ENCODE measurements at regions not wholly inside any gene's neighbourhood (a gene's known extent, or its start where the extent isn't known, plus 50 kb on each side); places are given as distances from the start of the nearest gene placed in this dataset.

DNA sequence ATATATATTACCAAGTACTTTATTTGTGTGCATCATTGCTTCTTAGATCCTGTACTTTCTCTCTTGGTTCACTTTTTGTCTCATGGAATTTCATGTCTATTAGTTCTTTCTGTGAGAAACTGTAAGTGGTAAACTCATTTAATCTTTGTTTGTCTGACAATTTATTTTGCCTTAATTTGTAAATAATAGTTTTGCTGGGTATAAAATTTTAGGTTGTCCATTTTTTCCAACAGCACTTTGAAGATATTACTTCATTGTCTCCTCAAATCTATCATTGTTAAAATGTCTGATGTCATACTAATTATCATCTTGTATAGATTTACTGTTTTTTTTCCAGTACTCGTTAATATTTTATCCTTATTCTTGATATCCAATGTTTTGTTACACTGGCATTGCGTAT is 205.2 kb upstream of the CDYL start:
- ChIA-PET POLR2A (no interaction called here), CTCF (no interaction called here)
- no peaks in the 10 kb centered on the region for H3K36me3 ChIP-seq (ENCODE audit: control insufficient read depth, insufficient read depth, low read length)
- TF ChIP-seq SIN3A (IDR thresholded peaks at IDR 0.05; ENCODE audit: borderline replicate concordance, insufficient read depth, low read depth, low read length), result no peak
- TF ChIP-seq, protein P1, sequence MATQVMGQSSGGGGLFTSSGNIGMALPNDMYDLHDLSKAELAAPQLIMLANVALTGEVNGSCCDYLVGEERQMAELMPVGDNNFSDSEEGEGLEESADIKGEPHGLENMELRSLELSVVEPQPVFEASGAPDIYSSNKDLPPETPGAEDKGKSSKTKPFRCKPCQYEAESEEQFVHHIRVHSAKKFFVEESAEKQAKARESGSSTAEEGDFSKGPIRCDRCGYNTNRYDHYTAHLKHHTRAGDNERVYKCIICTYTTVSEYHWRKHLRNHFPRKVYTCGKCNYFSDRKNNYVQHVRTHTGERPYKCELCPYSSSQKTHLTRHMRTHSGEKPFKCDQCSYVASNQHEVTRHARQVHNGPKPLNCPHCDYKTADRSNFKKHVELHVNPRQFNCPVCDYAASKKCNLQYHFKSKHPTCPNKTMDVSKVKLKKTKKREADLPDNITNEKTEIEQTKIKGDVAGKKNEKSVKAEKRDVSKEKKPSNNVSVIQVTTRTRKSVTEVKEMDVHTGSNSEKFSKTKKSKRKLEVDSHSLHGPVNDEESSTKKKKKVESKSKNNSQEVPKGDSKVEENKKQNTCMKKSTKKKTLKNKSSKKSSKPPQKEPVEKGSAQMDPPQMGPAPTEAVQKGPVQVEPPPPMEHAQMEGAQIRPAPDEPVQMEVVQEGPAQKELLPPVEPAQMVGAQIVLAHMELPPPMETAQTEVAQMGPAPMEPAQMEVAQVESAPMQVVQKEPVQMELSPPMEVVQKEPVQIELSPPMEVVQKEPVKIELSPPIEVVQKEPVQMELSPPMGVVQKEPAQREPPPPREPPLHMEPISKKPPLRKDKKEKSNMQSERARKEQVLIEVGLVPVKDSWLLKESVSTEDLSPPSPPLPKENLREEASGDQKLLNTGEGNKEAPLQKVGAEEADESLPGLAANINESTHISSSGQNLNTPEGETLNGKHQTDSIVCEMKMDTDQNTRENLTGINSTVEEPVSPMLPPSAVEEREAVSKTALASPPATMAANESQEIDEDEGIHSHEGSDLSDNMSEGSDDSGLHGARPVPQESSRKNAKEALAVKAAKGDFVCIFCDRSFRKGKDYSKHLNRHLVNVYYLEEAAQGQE (IDR thresholded peaks at IDR 0.05; ENCODE audit: insufficient read depth in 1 of 2, low read depth in 2 of 2, low read length in 1 of 2), result no peak
- no peak for TF ChIP-seq TCF7L2 (IDR thresholded peaks at IDR 0.05; ENCODE audit: low read depth, low read length)
- TF ChIP-seq, protein P2, sequence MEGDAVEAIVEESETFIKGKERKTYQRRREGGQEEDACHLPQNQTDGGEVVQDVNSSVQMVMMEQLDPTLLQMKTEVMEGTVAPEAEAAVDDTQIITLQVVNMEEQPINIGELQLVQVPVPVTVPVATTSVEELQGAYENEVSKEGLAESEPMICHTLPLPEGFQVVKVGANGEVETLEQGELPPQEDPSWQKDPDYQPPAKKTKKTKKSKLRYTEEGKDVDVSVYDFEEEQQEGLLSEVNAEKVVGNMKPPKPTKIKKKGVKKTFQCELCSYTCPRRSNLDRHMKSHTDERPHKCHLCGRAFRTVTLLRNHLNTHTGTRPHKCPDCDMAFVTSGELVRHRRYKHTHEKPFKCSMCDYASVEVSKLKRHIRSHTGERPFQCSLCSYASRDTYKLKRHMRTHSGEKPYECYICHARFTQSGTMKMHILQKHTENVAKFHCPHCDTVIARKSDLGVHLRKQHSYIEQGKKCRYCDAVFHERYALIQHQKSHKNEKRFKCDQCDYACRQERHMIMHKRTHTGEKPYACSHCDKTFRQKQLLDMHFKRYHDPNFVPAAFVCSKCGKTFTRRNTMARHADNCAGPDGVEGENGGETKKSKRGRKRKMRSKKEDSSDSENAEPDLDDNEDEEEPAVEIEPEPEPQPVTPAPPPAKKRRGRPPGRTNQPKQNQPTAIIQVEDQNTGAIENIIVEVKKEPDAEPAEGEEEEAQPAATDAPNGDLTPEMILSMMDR (IDR thresholded peaks at IDR 0.05), result no peak
- TF ChIP-seq POLR2AphosphoS5 (IDR thresholded peaks at IDR 0.05; ENCODE audit: low read depth, low read length), result no peak
- H3K27me3 ChIP-seq (ENCODE audit: control insufficient read depth, insufficient read depth, low read length), result no peaks in the 10 kb centered on the region
- no TSS peak for BruUV-seq (replicated peaks)
- ATAC-seq, result no peak
- intact Hi-C loops (cut with micrococcal nuclease; ENCODE audit: unreplicated experiment), result no loop called here
- in situ Hi-C loops (cut with HindIII; ENCODE audit: low pct_unique_long_range_greater_than_20kb, low sequenced_read_pairs), result no loop called here
- H3K4me3 ChIP-seq (ENCODE audit: low read depth in 2 of 2, low read length in 2 of 2), result no peak overlapping the region
- peaks cover 11% of the 10 kb centered on the region; the same call in 1 of the 2 replicates for H3K9me3 ChIP-seq (ENCODE audit: control insufficient read depth, insufficient read depth, low read depth, low read length)
- DNase-seq (ENCODE audit: low read depth, low spot score), result no peak
- no peaks in the 10 kb centered on the region for H3K4me1 ChIP-seq (ENCODE audit: control insufficient read depth, insufficient read depth, low read length)
- H3K27ac ChIP-seq (ENCODE audit: low read length), result no peak overlapping the region

DNA sequence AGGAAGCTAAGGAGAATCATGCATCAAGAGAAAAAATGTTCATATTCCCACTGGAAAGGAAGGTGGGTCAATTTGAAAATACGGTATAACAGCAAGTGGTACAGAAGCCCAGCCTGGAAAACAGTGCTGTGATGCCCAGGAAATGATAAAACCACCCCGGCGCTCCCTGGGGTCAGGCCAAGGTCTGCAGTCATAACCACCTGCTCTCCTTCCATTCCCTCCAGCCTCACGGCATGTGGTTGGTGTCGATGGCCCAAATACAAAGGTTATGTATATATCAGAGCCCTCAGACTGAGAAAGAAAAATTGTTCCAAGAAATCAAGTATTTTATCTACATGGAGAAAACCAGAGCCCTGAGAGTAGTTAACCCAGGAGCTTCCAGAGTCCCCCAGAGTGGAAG is 208.1 kb upstream of the CDYL start:
- Histone ChIP-seq H3K4me1 (ENCODE audit: control insufficient read depth, insufficient read depth, low read length) (no peaks in the 10 kb centered on the region), H3K27me3 (ENCODE audit: control insufficient read depth, insufficient read depth, low read length) (no peaks in the 10 kb centered on the region)
- CTCF ChIA-PET, result no interaction called here

More for the DNA sequence above, 208.1 kb upstream of the CDYL start:
- H3K27ac ChIP-seq (ENCODE audit: low read length), result no peak overlapping the region
- BruUV-seq (replicated peaks), result no TSS peak
- H3K36me3 ChIP-seq (ENCODE audit: control insufficient read depth, insufficient read depth, low read length), result no peaks in the 10 kb centered on the region
- ATAC-seq (no peak), DNase-seq (ENCODE audit: low read depth, low spot score) (no peak)
- in situ Hi-C loops (cut with HindIII; ENCODE audit: low pct_unique_long_range_greater_than_20kb, low sequenced_read_pairs), result no loop called here
- POLR2A ChIA-PET, result no interaction called here
- TF ChIP-seq, protein P2 (IDR thresholded peaks at IDR 0.05), result no peak
- H3K4me3 ChIP-seq (ENCODE audit: low read depth in 2 of 2, low read length in 2 of 2), result no peak overlapping the region
- peaks cover 11% of the 10 kb centered on the region; the same call in 1 of the 2 replicates for H3K9me3 ChIP-seq (ENCODE audit: control insufficient read depth, insufficient read depth, low read depth, low read length)
- intact Hi-C loops (cut with micrococcal nuclease; ENCODE audit: unreplicated experiment), result no loop called here

Measured in Panc1 (cell line).